Immature natural killer cell (primary cell): ENCODE measurements at regions not wholly inside any gene's neighbourhood (a gene's known extent, or its start where the extent isn't known, plus 50 kb on each side); places are given as distances from the start of the nearest gene placed in this dataset.

Source experiments
- DNase-seq, 3 donors: peaks; one replicate each; pipeline ENCODE4 v3.0.0; 2022; ENCODE audit warnings: mixed read lengths in 1 of 3
- H3K27ac Mint-ChIP-seq, 6 donors: one replicate each; pipeline ENCODE4 v1.8.0; 2020; ENCODE audit warnings: mixed read lengths in 6 of 6, mild to moderate bottlenecking in 5 of 6, inconsistent platforms in 4 of 6, moderate library complexity in 3 of 6
- H3K27me3 Mint-ChIP-seq, 3 donors: one replicate each; pipeline ENCODE4 v1.8.0; 2020 to 2021; ENCODE audit warnings: low read depth in 3 of 3, mild to moderate bottlenecking in 3 of 3, mixed read lengths in 3 of 3, moderate library complexity in 3 of 3, inconsistent platforms in 1 of 3
- H3K36me3 Mint-ChIP-seq, 3 donors: one replicate each; pipeline ENCODE4 v1.8.0; 2020; ENCODE audit warnings: mixed read lengths in 3 of 3, inconsistent platforms in 2 of 3, mild to moderate bottlenecking in 2 of 3
- H3K4me1 Mint-ChIP-seq, 2 donors: one replicate each; pipeline ENCODE4 v1.8.0; 2020; ENCODE audit warnings: inconsistent platforms in 2 of 2, mild to moderate bottlenecking in 2 of 2, mixed read lengths in 2 of 2, moderate library complexity in 1 of 2
- H3K4me3 Mint-ChIP-seq, 5 donors: one replicate each; pipeline ENCODE4 v1.8.0; 2020; ENCODE audit warnings: mild to moderate bottlenecking in 5 of 5, mixed read lengths in 5 of 5, inconsistent platforms in 3 of 5, moderate library complexity in 3 of 5
- H3K9me3 Mint-ChIP-seq, 6 donors: one replicate each; pipeline ENCODE4 v1.8.0; 2020; ENCODE audit warnings: mild to moderate bottlenecking in 6 of 6, mixed read lengths in 6 of 6, inconsistent platforms in 4 of 6, moderate library complexity in 3 of 6

DNA sequence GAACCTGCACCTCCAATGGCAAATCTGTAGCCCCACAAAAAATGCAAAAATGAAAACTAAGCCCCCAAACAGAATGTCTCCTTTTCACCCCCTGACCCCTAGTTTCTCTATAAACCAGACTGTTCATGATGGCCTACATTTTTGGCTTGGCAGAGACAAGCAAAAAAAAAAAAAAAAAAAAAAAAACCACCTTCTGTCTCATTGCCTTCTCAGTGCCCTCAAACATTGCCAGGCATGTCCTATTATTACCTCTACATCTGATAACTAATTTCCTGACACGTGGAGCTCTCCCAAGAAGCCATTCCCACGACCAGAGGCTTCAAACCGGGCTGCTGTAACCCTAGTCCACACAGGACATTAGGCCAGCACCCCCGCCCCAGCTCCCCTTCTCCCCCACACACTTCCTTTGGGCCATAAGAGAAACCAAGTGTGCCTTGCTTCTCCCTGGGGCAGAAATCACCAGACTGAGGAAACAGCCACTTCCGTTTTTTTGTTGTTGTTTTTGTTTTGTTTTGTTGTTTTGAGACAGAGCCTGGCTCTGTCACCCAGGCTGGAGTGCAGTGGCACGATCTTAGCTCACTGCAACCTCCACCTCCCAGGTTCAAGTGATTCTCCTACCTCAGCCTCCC, 65.4 kb downstream of the GPR6 start:
- Mint-ChIP-seq H3K27me3 (peaks cover 0 to 4% (median 2%) of the 10 kb centered on the region in 3 donors), H3K36me3 (no peaks in the 10 kb centered on the region), H3K4me1 (peaks cover 22 to 39% of the 10 kb centered on the region in 2 donors), H3K27ac (peak overlapping the region in 2 of 6 donors; percentile 75 to 76), H3K4me3 (peak overlapping the region in 2 of 5 donors; percentile 30 to 46), H3K9me3 (no peaks in the 10 kb centered on the region)
- DNase-seq, result no peak

DNA sequence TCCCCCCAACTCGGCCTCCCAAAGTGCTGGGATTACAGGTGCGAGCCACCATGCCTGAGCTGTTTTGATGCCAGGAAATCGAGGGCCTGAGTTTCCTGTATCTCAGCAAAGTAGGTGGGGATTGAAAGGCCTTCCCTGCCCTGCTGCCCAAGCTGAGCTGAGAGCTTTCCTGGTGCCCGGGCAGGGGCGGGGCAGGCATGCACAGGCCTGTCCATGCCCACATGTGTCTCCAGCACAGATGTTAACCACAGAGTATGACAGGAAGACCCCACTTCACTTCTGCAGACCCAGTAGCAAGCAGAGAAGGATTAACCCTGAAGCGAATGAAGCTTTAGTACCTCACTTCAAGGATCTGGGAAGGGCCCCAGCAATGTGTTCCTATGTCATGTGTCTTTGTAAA, 66.0 kb downstream of the GPR6 start:
- peak overlapping the region in 1 of 6 donors; percentile 46 for H3K27ac Mint-ChIP-seq
- H3K9me3 Mint-ChIP-seq, result no peaks in the 10 kb centered on the region
- no peak for DNase-seq
- peaks cover 19 to 39% of the 10 kb centered on the region in 2 donors for H3K4me1 Mint-ChIP-seq
- H3K27me3 Mint-ChIP-seq, result peaks cover 0 to 4% (median 2%) of the 10 kb centered on the region in 3 donors
- no peaks in the 10 kb centered on the region for H3K36me3 Mint-ChIP-seq
- H3K4me3 Mint-ChIP-seq, result no peak overlapping the region

DNA sequence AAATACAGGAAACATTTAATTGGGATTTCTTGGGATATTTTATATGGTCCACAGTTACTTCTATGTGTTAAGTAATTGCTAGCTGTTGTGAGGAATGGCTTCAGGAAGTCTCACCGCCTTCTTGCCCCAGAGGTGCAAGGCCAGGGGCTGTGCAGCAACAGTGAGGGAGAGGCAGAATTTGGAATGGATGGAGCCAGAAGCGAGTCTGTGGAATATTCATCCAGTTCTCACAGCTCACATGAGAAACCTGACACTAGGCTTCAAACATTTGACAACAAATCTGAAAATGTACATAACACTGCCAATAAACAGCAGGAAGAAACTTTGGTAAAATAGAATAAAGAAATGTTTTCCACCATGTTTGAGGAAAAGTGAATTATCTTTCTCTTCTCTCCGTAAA, 66.5 kb downstream of the GPR6 start:
- Mint-ChIP-seq H3K4me3 (no peak overlapping the region), H3K27ac (no peak overlapping the region), H3K4me1 (peaks cover 19 to 39% of the 10 kb centered on the region in 2 donors), H3K36me3 (no peaks in the 10 kb centered on the region), H3K27me3 (peaks cover 0 to 3% (median under 1%) of the 10 kb centered on the region in 3 donors), H3K9me3 (no peaks in the 10 kb centered on the region)
- DNase-seq, result no peak

DNA sequence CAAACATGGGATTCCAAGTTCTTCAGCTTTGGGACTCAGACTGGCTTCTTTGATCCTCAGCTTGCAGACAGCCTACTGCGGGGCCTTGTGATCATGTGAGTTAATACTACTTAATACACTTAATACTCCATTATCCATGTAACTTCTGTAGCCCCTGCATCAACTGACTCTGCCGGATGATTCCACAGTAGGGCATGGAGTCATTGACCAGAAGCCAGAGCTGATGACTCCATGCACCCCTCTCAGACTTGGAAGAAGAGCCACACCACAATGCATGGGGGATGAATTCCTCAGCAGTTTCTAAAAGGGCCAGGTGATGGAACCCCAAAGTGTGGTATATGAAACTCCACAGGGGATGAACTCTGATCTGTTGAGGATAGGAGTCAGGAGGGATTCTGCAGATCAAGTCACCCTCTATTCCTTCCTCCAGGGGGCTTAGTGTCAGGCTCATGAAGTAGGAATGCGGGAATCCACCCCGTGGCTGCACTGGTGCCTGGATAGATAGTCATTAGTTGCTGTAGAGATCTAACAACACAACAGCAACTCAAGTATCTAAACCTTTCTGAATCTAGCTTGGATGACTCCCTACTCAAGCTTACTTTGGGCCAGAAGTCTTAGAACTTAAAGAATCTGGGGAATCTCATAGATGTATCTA, 70.2 kb downstream of the GPR6 start:
- Mint-ChIP-seq H3K27me3 (peaks cover 0 to 5% (median 2%) of the 10 kb centered on the region in 3 donors), H3K9me3 (no peaks in the 10 kb centered on the region), H3K36me3 (no peaks in the 10 kb centered on the region), H3K4me3 (no peak overlapping the region), H3K27ac (no peak overlapping the region), H3K4me1 (peaks cover 25 to 35% of the 10 kb centered on the region in 2 donors)
- no peak for DNase-seq

- Mint-ChIP-seq H3K9me3 (no peaks in the 10 kb centered on the region), H3K36me3 (no peaks in the 10 kb centered on the region), H3K4me3 (peak overlapping the region in 1 of 5 donors; percentile 64), H3K27ac (peak overlapping the region in 2 of 6 donors; percentile 4 to 39), H3K4me1 (peaks cover 22 to 23% of the 10 kb centered on the region in 2 donors), H3K27me3 (peaks cover under 1 to 5% (median 2%) of the 10 kb centered on the region in 3 donors)
- peak in 1 of 3 donors; percentile 19 for DNase-seq
These were observed 71.8 kb downstream of the GPR6 start for GRCh38 chr6:110049696-110050439.
